Fibroblast of lung (primary cell): ENCODE measurements at regions not wholly inside any gene's neighbourhood (a gene's known extent, or its start where the extent isn't known, plus 50 kb on each side); places are given as distances from the start of the nearest gene placed in this dataset.
A peak's percentile ranks its signal among the peaks of the same experiment; 100 is the strongest.

ENCODE experiments used
- DNase-seq, 2 donors: peaks; one replicate each; pipeline versions ENCODE4 v3.0.0 to v3.0.0-alpha.2; 2010; ENCODE audit warnings: low read depth in 2 of 2
- H2AFZ ChIP-seq: 2 replicates; pipeline ENCODE4 v1.5.1; 2012; ENCODE audit warnings: low read length, control low read depth, inconsistent platforms
- H3K27ac ChIP-seq: 2 replicates; pipeline ENCODE4 v1.5.1; 2011; ENCODE audit warnings: low read length, control low read depth; ENCODE audit not compliant: insufficient read depth
- H3K27me3 ChIP-seq: 2 replicates; pipeline ENCODE4 v1.5.1; 2011; ENCODE audit warnings: mild to moderate bottlenecking, low read length; ENCODE audit not compliant: control insufficient read depth, insufficient read depth
- H3K36me3 ChIP-seq: 2 replicates; pipeline ENCODE4 v1.5.1; 2011; ENCODE audit warnings: low read length; ENCODE audit not compliant: control insufficient read depth, insufficient read depth
- H3K4me1 ChIP-seq: 2 replicates; pipeline ENCODE4 v1.5.1; 2011; ENCODE audit warnings: low read length; ENCODE audit not compliant: control insufficient read depth, insufficient read depth; ENCODE audit errors: extremely low read depth
- H3K4me2 ChIP-seq: 2 replicates; pipeline ENCODE4 v1.5.1; 2011; ENCODE audit warnings: low read length, control low read depth; ENCODE audit not compliant: insufficient read depth; ENCODE audit errors: extremely low read depth
- H3K4me3 ChIP-seq, 4 experiments: fragments of 200-600 bp in 1 of 4; sonication (generic) in 1 of 4; replicated peaks in 1 of 4; 2 replicates each; pipeline ENCODE4 v1.5.1; 2011 to 2016; ENCODE audit warnings: low read length in 4 of 4, low read depth in 3 of 4, mild to moderate bottlenecking in 3 of 4, control low read depth in 2 of 4, inconsistent platforms in 1 of 4, mixed read lengths in 1 of 4; ENCODE audit not compliant: insufficient read depth in 1 of 4; ENCODE audit errors: control extremely low read depth in 1 of 4
- H3K79me2 ChIP-seq: 2 replicates; pipeline ENCODE4 v1.5.1; 2012; ENCODE audit warnings: mild to moderate bottlenecking, low read length, inconsistent platforms; ENCODE audit not compliant: control insufficient read depth, insufficient read depth
- H3K9ac ChIP-seq: 2 replicates; pipeline ENCODE4 v1.5.1; 2011; ENCODE audit warnings: mild to moderate bottlenecking, low read length, control low read depth; ENCODE audit not compliant: insufficient read depth
- H3K9me3 ChIP-seq: 2 replicates; pipeline ENCODE4 v1.5.1; 2012; ENCODE audit warnings: low read depth, low read length; ENCODE audit not compliant: control insufficient read depth, insufficient read depth
- H4K20me1 ChIP-seq: 2 replicates; pipeline ENCODE4 v1.5.1; 2011; ENCODE audit warnings: low read length; ENCODE audit not compliant: control insufficient read depth, insufficient read depth; ENCODE audit errors: extremely low read depth
- EZH2 ChIP-seq: IDR thresholded peaks from 2 replicates; pipeline ENCODE4 v1.5.1; 2012; ENCODE audit warnings: low read length, control low read depth, mild to moderate bottlenecking; ENCODE audit errors: missing control alignments
- TF ChIP-seq, protein P1 (sequence below), 2 donors: IDR thresholded peaks in 1 of 2; conservative IDR thresholded peaks in 1 of 2; 1 replicate in 1 of 2; 2 replicates in 1 of 2; pipeline ENCODE4 v1.5.1; 2011 to 2012; ENCODE audit warnings: low read length in 2 of 2, control low read depth in 1 of 2, inconsistent platforms in 1 of 2, low read depth in 1 of 2, mild to moderate bottlenecking in 1 of 2

DNA sequence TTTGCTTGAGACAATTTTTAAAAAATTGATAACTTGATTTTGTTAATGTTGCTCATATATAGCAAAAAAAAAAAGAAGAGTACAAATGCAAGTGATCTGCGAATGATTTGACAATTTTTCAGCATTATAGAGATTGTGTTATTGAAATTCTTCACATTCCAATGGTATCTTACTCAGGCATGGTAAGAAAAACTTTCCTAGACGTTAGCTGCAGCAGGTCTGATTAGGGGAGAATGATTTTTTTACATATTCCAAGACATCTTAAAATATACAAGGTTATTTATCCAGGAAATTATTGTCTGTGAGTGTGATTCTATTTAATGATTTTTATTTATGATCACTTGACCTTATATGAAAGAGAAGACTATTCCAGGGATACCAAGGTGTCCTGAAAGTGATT is 361.9 kb downstream of the MAT2B start:
- peak in 1 of 2 donors; percentile 75 for DNase-seq
- no peaks in the 10 kb centered on the region for H3K9me3 ChIP-seq
- no peaks in the 10 kb centered on the region for H3K36me3 ChIP-seq
- no peaks in the 10 kb centered on the region for H3K27me3 ChIP-seq
- H2AFZ ChIP-seq: no peak overlapping the region
- H3K27ac ChIP-seq: no peak overlapping the region
- H3K4me3 ChIP-seq: no peak overlapping the region
- no peak overlapping the region for H3K9ac ChIP-seq
- H3K4me2 ChIP-seq: no peak overlapping the region
- no peaks in the 10 kb centered on the region for H4K20me1 ChIP-seq
- H3K79me2 ChIP-seq: no peaks in the 10 kb centered on the region
- no peak for TF ChIP-seq EZH2
- TF ChIP-seq, protein P1, sequence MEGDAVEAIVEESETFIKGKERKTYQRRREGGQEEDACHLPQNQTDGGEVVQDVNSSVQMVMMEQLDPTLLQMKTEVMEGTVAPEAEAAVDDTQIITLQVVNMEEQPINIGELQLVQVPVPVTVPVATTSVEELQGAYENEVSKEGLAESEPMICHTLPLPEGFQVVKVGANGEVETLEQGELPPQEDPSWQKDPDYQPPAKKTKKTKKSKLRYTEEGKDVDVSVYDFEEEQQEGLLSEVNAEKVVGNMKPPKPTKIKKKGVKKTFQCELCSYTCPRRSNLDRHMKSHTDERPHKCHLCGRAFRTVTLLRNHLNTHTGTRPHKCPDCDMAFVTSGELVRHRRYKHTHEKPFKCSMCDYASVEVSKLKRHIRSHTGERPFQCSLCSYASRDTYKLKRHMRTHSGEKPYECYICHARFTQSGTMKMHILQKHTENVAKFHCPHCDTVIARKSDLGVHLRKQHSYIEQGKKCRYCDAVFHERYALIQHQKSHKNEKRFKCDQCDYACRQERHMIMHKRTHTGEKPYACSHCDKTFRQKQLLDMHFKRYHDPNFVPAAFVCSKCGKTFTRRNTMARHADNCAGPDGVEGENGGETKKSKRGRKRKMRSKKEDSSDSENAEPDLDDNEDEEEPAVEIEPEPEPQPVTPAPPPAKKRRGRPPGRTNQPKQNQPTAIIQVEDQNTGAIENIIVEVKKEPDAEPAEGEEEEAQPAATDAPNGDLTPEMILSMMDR (conservative IDR thresholded peaks at IDR 0.05 in 1 of 2, IDR thresholded peaks at IDR 0.05 in 1 of 2; ENCODE audit: low read depth in 1 of 2, low read length in 2 of 2): no peak
- peaks cover 2% of the 10 kb centered on the region for H3K4me1 ChIP-seq

DNA sequence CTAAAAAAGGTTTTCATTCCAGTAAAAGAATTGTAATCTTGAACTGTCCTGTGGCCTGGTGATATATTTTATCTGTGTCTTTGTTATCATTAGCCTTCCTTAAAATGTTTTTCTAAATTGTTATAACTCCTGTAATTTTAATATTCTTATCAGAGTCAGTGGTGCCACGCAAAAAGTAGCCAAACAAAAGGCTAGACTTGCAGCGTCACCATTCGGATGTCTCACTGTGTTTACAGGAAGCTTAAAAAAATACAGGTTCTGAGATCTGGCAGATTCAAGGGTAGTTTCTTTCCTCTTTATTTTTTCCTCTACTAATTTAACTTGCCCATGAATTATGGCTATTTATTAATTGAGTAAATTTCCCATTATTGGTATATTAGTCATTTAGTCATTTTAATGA is 362.3 kb downstream of the MAT2B start:
- H3K4me1 ChIP-seq: peaks cover 2% of the 10 kb centered on the region
- H3K27ac ChIP-seq: no peak overlapping the region
- H3K79me2 ChIP-seq: no peaks in the 10 kb centered on the region
- H3K9ac ChIP-seq: no peak overlapping the region
- no peak overlapping the region for H3K4me3 ChIP-seq
- TF ChIP-seq, protein P1 (conservative IDR thresholded peaks at IDR 0.05 in 1 of 2, IDR thresholded peaks at IDR 0.05 in 1 of 2; ENCODE audit: low read depth in 1 of 2, low read length in 2 of 2): no peak
- TF ChIP-seq EZH2: no peak
- H3K36me3 ChIP-seq: no peaks in the 10 kb centered on the region
- no peaks in the 10 kb centered on the region for H3K27me3 ChIP-seq
- no peaks in the 10 kb centered on the region for H4K20me1 ChIP-seq
- no peak overlapping the region for H3K4me2 ChIP-seq
- H3K9me3 ChIP-seq: no peaks in the 10 kb centered on the region
- peak; percentile 37 to 72 for DNase-seq
- no peak overlapping the region for H2AFZ ChIP-seq

DNA sequence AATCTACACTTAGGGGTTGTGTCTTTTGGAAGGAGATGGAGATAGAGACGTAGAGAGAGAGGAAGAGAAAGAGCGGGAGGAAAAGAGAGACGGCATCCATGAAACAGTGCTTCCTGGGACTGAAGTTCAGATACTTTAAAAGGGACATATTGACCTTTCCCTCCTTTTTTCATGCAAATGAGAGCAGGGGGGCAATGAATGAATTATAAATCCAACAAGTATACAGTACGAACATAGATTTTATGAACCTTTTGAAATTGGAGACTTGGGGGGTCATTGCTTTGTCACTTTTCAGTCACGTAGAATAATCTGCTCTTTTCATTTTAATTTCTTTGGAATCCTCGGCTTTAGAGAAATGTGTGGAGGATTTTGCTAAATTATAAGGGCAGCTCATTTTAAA is 364.2 kb downstream of the MAT2B start:
- TF ChIP-seq, protein P1 (conservative IDR thresholded peaks at IDR 0.05 in 1 of 2, IDR thresholded peaks at IDR 0.05 in 1 of 2; ENCODE audit: low read depth in 1 of 2, low read length in 2 of 2): no peak
- TF ChIP-seq EZH2: no peak
- Histone ChIP-seq H3K4me3 (no peak overlapping the region), H3K27ac (no peak overlapping the region), H3K9ac (no peak overlapping the region), H2AFZ (no peak overlapping the region), H3K27me3 (no peaks in the 10 kb centered on the region), H3K9me3 (no peaks in the 10 kb centered on the region), H4K20me1 (no peaks in the 10 kb centered on the region), H3K4me2 (no peak overlapping the region), H3K79me2 (no peaks in the 10 kb centered on the region), H3K36me3 (no peaks in the 10 kb centered on the region), H3K4me1 (peaks cover 5% of the 10 kb centered on the region)
- no peak for DNase-seq
